SU-DHL-6 (cell line): ENCODE measurements at regions not wholly inside any gene's neighbourhood (a gene's known extent, or its start where the extent isn't known, plus 50 kb on each side); places are given as distances from the start of the nearest gene placed in this dataset.

Experiments used
- H2AFZ ChIP-seq: fragments of 200-600 bp; sonication (generic); 2 replicates; pipeline ENCODE4 v1.6.1; 2014; ENCODE audit warnings: low read depth, mild to moderate bottlenecking, moderate library complexity, mixed read lengths, antibody characterized with exemption, low read length; ENCODE audit not compliant: severe bottlenecking
- H3F3A ChIP-seq: fragments of 200-600 bp; shearing (Covaris generic); 2 replicates; pipeline ENCODE4 v1.6.0; 2016; ENCODE audit warnings: antibody characterized with exemption, mild to moderate bottlenecking; ENCODE audit not compliant: insufficient read depth
- H3K27ac ChIP-seq: fragments of 200-600 bp; sonication (generic); 2 replicates; pipeline ENCODE4 v1.5.1; 2016; ENCODE audit warnings: low read depth, mild to moderate bottlenecking, low read length, moderate library complexity, mixed read lengths
- H3K27me3 ChIP-seq: fragments of 200-600 bp; sonication (generic), shearing (Covaris generic); 2 replicates; pipeline ENCODE4 v1.6.0; 2014; ENCODE audit warnings: mild to moderate bottlenecking, low read length
- H3K36me3 ChIP-seq: fragments of 200-600 bp; sonication (generic); 2 replicates; pipeline ENCODE4 v1.6.1; 2014; ENCODE audit warnings: mild to moderate bottlenecking, low read length, mixed read lengths
- H3K4me2 ChIP-seq: fragments of 300-600, 200-600 bp; shearing (Covaris generic), sonication (generic); 2 replicates; pipeline ENCODE4 v1.6.0; 2014; ENCODE audit warnings: low read length, low read depth, mild to moderate bottlenecking; ENCODE audit not compliant: poor library complexity, severe bottlenecking
- H3K4me3 ChIP-seq: fragments of 200-600 bp; sonication (generic); 2 replicates; pipeline ENCODE4 v1.5.1; 2014; ENCODE audit warnings: antibody characterized with exemption, low read length, mild to moderate bottlenecking, mixed read lengths; ENCODE audit not compliant: insufficient read depth, poor library complexity, severe bottlenecking
- H3K79me2 ChIP-seq: fragments of 200-600 bp; sonication (generic); 2 replicates; pipeline ENCODE4 v1.6.1; 2014; ENCODE audit warnings: mild to moderate bottlenecking, low read length, moderate library complexity; ENCODE audit not compliant: insufficient read depth
- H3K9ac ChIP-seq: fragments of 200-600 bp; sonication (generic); 2 replicates; pipeline ENCODE4 v1.7.0; 2014; ENCODE audit warnings: mild to moderate bottlenecking, low read length
- H3K9me2 ChIP-seq: fragments of 200-600 bp; sonication (generic); replicated peaks from 2 replicates; pipeline ENCODE4 v1.6.1; 2014; ENCODE audit warnings: low read length; ENCODE audit not compliant: insufficient read depth
- H3K9me3 ChIP-seq: fragments of 200-600 bp; sonication (generic); 2 replicates; pipeline ENCODE4 v1.6.1; 2014; ENCODE audit warnings: low read length, mixed read lengths; ENCODE audit not compliant: insufficient read depth
- H4K20me1 ChIP-seq: fragments of 200-600 bp; sonication (generic); 2 replicates; pipeline ENCODE4 v1.6.1; 2014; ENCODE audit warnings: low read depth, mild to moderate bottlenecking, antibody characterized with exemption, low read length, moderate library complexity, mixed read lengths
- CTCF ChIP-seq: fragments of 200-600 bp; sonication (generic); IDR thresholded peaks from one replicate; pipeline ENCODE4 v1.5.1; 2017; ENCODE audit warnings: antibody characterized with exemption, mild to moderate bottlenecking, low read length, moderate library complexity; ENCODE audit not compliant: insufficient read depth, poor library complexity, severe bottlenecking
- EZH2phosphoT487 ChIP-seq: fragments of 200-600 bp; sonication (generic), shearing (Covaris generic); conservative IDR thresholded peaks from 2 replicates; pipeline ENCODE4 v1.6.1; 2018; ENCODE audit warnings: mild to moderate bottlenecking, antibody characterized with exemption, low read length, moderate library complexity, mixed read lengths

GRCh38 chr19:30284885-30285284 is 87.3 kb upstream of the ZNF536 start:
- Histone ChIP-seq H3K9me2 (no peaks in the 10 kb centered on the region), H3K27me3 (no peaks in the 10 kb centered on the region), H3K4me2 (no peak overlapping the region), H3K27ac (no peak overlapping the region), H2AFZ (no peak overlapping the region), H3K9ac (no peak overlapping the region), H3F3A (no peaks in the 10 kb centered on the region), H3K9me3 (no peaks in the 10 kb centered on the region), H3K36me3 (no peaks in the 10 kb centered on the region), H3K79me2 (no peaks in the 10 kb centered on the region), H4K20me1 (no peaks in the 10 kb centered on the region), H3K4me3 (no peak overlapping the region)
- no peak for TF ChIP-seq CTCF
- TF ChIP-seq EZH2phosphoT487 = no peak

DNA sequence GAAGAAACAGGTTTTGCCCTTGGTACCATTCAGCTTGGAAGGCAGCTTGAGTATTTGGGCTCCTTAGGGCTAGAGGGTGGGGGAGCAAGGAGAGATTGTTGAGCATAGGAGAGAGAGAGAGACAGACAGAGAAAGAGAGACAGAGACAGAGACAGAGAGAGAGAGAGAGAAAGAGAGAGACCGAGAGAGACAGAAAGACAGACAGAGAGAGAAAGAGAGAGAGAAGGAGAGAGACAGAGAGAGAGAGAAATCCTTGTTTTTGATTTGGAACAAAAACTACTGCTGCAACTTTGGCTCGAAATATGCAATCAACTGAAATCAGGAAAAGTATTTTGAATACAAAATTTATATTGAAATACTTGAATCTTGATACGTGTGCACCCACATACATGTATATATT is 85.8 kb upstream of the ZNF536 start:
- TF ChIP-seq EZH2phosphoT487 (no peak), CTCF (no peak)

DNA sequence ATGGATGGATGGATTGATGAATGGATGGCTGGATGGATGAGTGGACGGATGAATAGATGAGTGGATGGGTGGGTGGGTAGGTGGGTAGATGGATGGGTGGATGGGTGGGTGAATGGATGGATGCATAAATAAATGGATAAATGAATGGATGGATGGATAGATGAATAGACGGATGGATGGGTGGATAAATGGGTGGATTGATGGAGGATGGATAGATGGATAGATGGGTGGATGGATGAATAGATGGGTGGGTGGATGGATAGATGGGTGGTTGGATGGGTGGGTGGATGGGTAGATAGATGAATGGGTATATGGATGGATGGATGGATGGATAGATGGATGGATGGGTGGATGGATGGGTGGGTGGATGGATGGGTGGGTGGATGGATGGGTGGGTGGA is 84.9 kb upstream of the ZNF536 start:
- H3K27ac ChIP-seq = no peak overlapping the region
- no peaks in the 10 kb centered on the region for H3K36me3 ChIP-seq
- no peaks in the 10 kb centered on the region for H3F3A ChIP-seq
- no peaks in the 10 kb centered on the region for H3K9me2 ChIP-seq
- no peaks in the 10 kb centered on the region for H3K79me2 ChIP-seq
- no peak overlapping the region for H3K4me2 ChIP-seq
- H3K4me3 ChIP-seq = no peak overlapping the region
- TF ChIP-seq EZH2phosphoT487 = no peak
- TF ChIP-seq CTCF = no peak
- H3K27me3 ChIP-seq = no peaks in the 10 kb centered on the region
- H3K9me3 ChIP-seq = no peaks in the 10 kb centered on the region
- H3K9ac ChIP-seq = no peak overlapping the region
- no peaks in the 10 kb centered on the region for H4K20me1 ChIP-seq
- no peak overlapping the region for H2AFZ ChIP-seq

More for the DNA sequence above, 85.8 kb upstream of the ZNF536 start:
- Histone ChIP-seq H3K9ac (no peak overlapping the region), H3K27ac (no peak overlapping the region), H3K9me3 (no peaks in the 10 kb centered on the region), H3K4me3 (no peak overlapping the region), H3F3A (no peaks in the 10 kb centered on the region), H3K79me2 (no peaks in the 10 kb centered on the region), H3K27me3 (no peaks in the 10 kb centered on the region), H3K4me2 (no peak overlapping the region), H2AFZ (no peak overlapping the region), H4K20me1 (no peaks in the 10 kb centered on the region), H3K36me3 (no peaks in the 10 kb centered on the region), H3K9me2 (no peaks in the 10 kb centered on the region)
